GM06990 (cell line): ENCODE measurements at regions not wholly inside any gene's neighbourhood (a gene's known extent, or its start where the extent isn't known, plus 50 kb on each side); places are given as distances from the start of the nearest gene placed in this dataset.

Source experiments
- DNase-seq: peaks from one replicate; pipeline ENCODE4 v3.0.0-alpha.2; 2011; ENCODE audit not compliant: insufficient read length; ENCODE audit errors: extremely low read depth
- H3K27me3 ChIP-seq: replicated peaks from 2 replicates; pipeline ENCODE4 v1.6.0; 2011; ENCODE audit warnings: low read length; ENCODE audit not compliant: control insufficient read depth, insufficient read depth
- H3K36me3 ChIP-seq: 2 replicates; pipeline ENCODE4 v1.5.1; 2011; ENCODE audit warnings: low read length; ENCODE audit not compliant: control insufficient read depth, insufficient read depth
- H3K4me3 ChIP-seq: replicated peaks from 2 replicates; pipeline ENCODE4 v1.5.1; 2011; ENCODE audit warnings: low read depth, mild to moderate bottlenecking, control low read depth, low read length
- TF ChIP-seq, protein P1 (sequence below): IDR thresholded peaks from 2 replicates; pipeline ENCODE4 v1.5.1; 2011; ENCODE audit warnings: low read length, control low read depth, mild to moderate bottlenecking, inconsistent platforms; ENCODE audit not compliant: insufficient read depth, poor library complexity, severe bottlenecking

DNA sequence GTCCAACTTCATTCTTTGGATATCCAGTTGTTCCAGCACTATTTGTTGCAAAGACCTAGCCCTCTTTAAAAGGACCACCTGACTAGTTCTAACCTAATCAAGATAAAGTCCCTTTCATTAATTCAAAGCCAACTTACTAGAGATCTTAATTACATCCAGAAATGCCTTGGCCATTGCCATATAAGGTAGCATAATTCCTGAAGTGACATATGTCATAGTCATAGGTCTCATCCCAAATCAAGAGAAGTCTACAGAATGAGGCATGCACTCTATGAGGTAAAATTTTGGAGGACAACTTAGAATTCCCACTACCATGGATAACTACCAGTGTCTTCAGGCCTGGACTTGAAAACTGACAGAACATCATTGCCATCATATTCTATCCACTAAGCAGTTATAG lies 420.4 kb upstream of the ID4 start:
- H3K4me3 ChIP-seq: no peak overlapping the region
- no peak for DNase-seq
- TF ChIP-seq, protein P1, sequence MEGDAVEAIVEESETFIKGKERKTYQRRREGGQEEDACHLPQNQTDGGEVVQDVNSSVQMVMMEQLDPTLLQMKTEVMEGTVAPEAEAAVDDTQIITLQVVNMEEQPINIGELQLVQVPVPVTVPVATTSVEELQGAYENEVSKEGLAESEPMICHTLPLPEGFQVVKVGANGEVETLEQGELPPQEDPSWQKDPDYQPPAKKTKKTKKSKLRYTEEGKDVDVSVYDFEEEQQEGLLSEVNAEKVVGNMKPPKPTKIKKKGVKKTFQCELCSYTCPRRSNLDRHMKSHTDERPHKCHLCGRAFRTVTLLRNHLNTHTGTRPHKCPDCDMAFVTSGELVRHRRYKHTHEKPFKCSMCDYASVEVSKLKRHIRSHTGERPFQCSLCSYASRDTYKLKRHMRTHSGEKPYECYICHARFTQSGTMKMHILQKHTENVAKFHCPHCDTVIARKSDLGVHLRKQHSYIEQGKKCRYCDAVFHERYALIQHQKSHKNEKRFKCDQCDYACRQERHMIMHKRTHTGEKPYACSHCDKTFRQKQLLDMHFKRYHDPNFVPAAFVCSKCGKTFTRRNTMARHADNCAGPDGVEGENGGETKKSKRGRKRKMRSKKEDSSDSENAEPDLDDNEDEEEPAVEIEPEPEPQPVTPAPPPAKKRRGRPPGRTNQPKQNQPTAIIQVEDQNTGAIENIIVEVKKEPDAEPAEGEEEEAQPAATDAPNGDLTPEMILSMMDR: no peak
- H3K36me3 ChIP-seq: no peaks in the 10 kb centered on the region
- H3K27me3 ChIP-seq: no peaks in the 10 kb centered on the region

DNA sequence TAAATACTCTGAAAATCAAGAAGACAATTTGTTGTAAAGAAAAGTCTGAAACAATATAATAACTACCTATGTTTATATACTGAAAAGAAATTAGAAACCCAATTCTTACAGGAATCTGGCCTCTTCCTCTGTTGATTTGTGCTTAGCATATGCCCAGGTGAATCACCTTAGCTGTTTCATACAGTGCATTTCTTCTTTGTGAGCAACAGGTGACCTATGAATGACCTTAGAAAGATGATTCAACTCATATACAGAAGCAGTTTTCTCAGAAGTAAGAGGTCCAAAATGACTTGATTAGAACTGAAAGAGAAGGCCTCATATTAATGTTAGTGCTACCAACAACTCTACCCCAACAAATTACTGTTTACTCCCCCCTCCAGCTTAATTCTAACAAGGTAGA lies 419.5 kb upstream of the ID4 start:
- Histone ChIP-seq H3K27me3 (no peaks in the 10 kb centered on the region), H3K36me3 (no peaks in the 10 kb centered on the region), H3K4me3 (no peak overlapping the region)
- no peak for DNase-seq
- TF ChIP-seq, protein P1: no peak

DNA sequence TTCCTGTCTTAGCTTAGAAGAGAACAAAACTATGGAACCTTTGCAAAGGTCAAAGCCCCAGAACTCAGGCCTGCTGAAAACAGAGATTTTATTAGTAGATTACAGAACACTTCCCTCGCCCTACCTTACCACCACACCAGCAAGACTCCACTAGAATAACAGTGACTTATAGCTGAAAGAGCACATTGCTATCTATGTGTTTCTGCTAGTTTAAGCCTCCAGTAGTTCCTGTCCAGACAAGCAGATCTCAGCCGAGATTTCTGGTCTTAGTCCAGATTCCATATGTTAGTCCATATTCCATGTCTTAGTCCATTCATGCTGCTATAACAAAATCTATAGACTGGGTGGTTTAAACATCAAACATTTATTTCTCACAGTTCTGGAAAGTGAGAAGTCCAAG lies 412.3 kb upstream of the ID4 start:
- TF ChIP-seq, protein P1: no peak
- Histone ChIP-seq H3K36me3 (no peaks in the 10 kb centered on the region), H3K4me3 (no peak overlapping the region), H3K27me3 (no peaks in the 10 kb centered on the region)
- no peak for DNase-seq

DNA sequence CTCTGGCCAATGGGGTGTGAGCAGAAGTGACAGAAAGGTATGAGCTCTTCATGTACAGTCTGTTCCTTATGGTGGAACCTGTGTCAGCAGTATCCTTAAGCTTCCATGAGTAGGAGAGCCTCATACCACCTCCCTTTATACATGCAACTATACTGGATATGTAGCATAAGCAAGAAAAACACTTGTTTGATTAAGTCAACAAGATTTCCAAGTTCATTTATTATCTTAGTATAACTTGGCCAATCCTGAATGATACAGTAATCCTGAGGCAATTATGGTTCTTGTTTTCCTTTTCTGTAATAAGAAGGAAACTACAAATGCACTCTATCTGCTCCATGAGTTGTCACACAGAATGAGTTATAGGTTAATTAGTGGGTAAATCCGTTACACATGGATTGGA lies 409.6 kb upstream of the ID4 start:
- Histone ChIP-seq H3K27me3 (no peaks in the 10 kb centered on the region), H3K4me3 (no peak overlapping the region), H3K36me3 (no peaks in the 10 kb centered on the region)
- TF ChIP-seq, protein P1: no peak
- DNase-seq: no peak

DNA sequence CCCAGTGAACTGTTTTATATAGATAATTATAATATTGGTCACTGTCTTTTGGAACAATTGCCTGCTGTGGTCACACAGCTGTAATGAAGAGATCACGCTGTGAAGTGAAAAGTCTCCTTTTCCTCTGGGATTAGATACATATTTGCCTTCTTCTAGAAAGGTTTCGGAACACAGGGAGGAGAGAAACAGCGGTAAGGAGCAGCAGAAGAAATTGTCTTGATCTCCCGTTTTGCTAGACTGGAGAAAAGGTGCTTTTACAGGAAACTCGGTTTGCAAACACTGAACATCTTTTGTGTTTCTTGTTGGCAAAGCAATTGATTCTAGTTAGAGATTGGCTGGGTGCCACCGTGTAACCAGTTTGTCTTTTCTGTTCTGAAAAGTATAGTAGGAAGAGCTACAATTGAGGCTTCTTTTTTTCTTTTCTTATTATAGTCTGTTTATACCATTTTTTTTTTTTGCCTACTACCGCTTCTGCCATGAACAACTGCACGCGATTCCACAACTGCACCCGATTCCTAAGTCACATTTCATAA lies 404.1 kb upstream of the ID4 start:
- TF ChIP-seq, protein P1: no peak
- H3K27me3 ChIP-seq: no peaks in the 10 kb centered on the region
- H3K36me3 ChIP-seq: no peaks in the 10 kb centered on the region
- H3K4me3 ChIP-seq: no peak overlapping the region
- DNase-seq: no peak

DNA sequence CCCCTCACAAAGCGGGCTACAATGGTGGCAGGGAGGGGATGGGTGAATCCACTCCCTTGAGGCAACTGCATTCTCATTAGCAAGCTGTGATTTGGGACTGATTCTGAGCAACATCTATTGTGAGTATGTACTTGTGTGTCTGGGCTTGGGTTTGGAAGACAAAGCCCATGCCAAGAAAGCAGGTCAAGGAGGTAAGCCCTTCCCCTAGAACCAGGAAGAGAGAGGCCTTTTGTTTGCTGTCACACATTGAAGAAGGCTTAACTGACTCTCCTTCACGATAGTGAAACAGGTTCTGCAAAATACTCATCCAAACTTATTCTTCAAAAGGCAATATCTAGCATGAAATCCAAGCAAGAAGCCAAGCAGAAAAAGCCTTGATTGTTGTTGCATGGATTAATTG lies 403.1 kb upstream of the ID4 start:
- no peak for DNase-seq
- Histone ChIP-seq H3K4me3 (no peak overlapping the region), H3K36me3 (no peaks in the 10 kb centered on the region), H3K27me3 (no peaks in the 10 kb centered on the region)
- TF ChIP-seq, protein P1: no peak
